GM18951 (cell line): ENCODE measurements at regions not wholly inside any gene's neighbourhood (a gene's known extent, or its start where the extent isn't known, plus 50 kb on each side); places are given as distances from the start of the nearest gene placed in this dataset.

Experiments
- POLR2A ChIP-seq: IDR thresholded peaks from 4 replicates; pipeline ENCODE4 v1.6.1; 2011; ENCODE audit warnings: mild to moderate bottlenecking; ENCODE audit not compliant: insufficient read length, insufficient read depth; ENCODE audit errors: extremely low read depth
- in situ Hi-C: fragments of 300-500 bp; cut with MboI; formaldehyde crosslinking; loops from one replicate; pipeline ENCODE4 v1.12.0; 2022; ENCODE audit warnings: low sequenced_read_pairs, mixed read lengths, inconsistent platforms; ENCODE audit not compliant: unreplicated experiment

- TF ChIP-seq POLR2A, result no peak
- in situ Hi-C loops, result no loop called here
Measured at GRCh38 chr12:46884362-46884761, 58.6 kb upstream of the SLC38A4 start.

DNA sequence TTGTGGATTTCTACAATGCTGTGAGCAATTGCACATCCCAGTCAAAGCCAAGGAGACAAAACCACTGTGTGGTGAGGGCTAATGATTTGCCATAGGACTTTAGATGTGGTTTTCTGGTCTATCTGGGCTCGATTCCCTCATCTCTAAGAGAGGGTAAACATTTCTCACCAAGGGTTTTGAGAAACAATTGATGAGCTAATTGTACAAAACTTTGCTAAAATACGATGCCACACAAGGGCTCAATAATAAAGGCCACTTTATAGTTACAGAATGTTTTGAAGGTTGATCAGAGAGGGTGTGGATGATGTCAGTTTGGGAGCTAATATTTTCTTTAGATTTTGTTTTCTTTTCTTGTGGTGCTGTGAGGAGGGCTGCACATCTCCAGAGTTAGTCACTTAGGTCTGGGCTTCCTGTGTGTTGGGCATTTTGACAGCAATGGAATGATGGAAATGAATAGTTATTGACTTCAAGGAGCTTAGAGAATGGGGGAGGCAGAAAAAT, 60.8 kb upstream of the SLC38A4 start:
- no peak for TF ChIP-seq POLR2A
- in situ Hi-C loops, result no loop called here

GRCh38 chr12:46887870-46888269, 62.1 kb upstream of the SLC38A4 start:
- TF ChIP-seq POLR2A, result no peak
- in situ Hi-C loops, result no loop called here

DNA sequence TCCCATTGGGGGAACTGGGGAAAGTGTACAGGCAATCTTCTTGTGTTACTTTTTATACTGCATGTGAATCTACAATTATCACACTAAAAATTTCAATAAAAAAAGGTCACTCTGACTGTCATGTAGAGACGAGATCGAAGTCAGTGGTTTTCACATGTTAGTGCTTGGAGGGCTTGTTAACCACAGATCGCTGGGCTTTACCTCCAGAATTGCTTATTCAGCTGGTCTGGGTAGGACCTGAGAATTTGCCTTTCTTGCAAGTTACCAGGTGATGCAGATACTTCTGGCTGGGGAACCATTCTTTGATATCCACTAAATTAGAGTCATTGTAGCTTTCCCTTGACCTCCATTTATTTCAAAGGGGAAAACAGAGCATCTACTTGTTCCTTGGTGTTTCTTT, 62.8 kb upstream of the SLC38A4 start:
- no peak for TF ChIP-seq POLR2A
- in situ Hi-C loops, result no loop called here

- in situ Hi-C loops, result no loop called here
- TF ChIP-seq POLR2A, result no peak
Measured at GRCh38 chr12:46891306-46891705, 65.5 kb upstream of the SLC38A4 start.

GRCh38 chr12:46892034-46892705, 66.4 kb upstream of the SLC38A4 start:
- no peak for TF ChIP-seq POLR2A
- in situ Hi-C loops, result no loop called here

- in situ Hi-C loops, result no loop called here
Measured at GRCh38 chr12:46892887-46893286, 67.1 kb upstream of the SLC38A4 start.

GRCh38 chr12:46893434-46893833, 67.6 kb upstream of the SLC38A4 start:
- no peak for TF ChIP-seq POLR2A

More at GRCh38 chr12:46892887-46893286, 67.1 kb upstream of the SLC38A4 start:
- no peak for TF ChIP-seq POLR2A

GRCh38 chr12:46895726-46896125, 69.9 kb upstream of the SLC38A4 start:
- in situ Hi-C loops, result no loop called here
- no peak for TF ChIP-seq POLR2A

More at GRCh38 chr12:46893434-46893833, 67.6 kb upstream of the SLC38A4 start:
- in situ Hi-C loops, result no loop called here

GRCh38 chr12:46896680-46897079, 70.9 kb upstream of the SLC38A4 start:
- in situ Hi-C loops, result no loop called here
- no peak for TF ChIP-seq POLR2A

DNA sequence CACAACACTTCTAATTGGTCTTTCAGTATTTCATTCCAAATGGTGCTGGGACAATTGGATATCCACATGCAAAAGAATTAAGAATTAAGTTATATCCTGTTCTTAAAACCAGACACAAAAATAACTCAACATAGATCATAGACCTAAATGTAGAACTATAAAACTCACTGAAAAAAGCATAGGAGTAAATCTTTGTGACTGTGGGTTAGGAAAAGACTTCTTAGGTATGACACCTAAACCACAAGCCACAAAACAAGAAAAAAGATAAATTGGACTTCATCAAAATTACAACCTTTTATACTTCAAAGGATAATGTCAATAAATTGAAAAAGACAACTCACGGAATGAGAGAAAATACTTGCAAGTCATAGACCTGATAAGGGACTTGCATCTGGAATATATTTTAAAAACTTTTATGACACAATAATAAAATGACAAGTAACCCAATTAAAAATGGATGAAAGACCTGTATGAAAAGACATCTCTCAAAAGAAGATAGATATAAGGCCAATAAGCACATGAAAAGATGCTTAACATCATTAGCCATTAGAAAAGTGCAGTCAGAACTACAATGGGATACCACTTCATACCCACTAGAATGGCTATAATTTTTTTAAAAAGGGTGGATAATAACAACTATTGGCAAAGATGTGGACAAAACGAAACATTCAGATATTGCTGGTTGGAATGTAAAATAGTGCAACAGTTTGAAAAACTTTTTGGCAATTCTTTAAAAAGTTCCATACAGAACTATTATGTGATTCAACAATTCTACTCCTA, 72.5 kb upstream of the SLC38A4 start:
- in situ Hi-C loops, result no loop called here
- no peak for TF ChIP-seq POLR2A

DNA sequence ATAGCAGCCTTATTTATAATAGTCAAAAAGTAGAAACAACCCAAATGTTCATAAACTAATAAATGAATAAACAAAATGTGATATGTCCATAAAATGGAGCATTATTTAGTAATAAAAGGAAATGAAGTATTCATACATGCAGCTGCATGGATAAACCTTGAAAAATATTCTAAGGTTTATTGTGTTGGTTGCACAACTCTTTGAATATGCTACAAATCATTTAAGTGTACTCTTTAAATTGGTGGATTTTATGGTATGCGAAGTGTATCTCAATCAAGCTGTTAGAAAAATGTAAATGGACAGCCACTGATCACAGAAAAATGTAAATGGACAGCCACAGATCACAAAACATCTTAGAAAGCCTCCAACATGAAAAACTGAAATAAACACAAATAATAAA, 73.2 kb upstream of the SLC38A4 start:
- no peak for TF ChIP-seq POLR2A
- in situ Hi-C loops, result no loop called here

DNA sequence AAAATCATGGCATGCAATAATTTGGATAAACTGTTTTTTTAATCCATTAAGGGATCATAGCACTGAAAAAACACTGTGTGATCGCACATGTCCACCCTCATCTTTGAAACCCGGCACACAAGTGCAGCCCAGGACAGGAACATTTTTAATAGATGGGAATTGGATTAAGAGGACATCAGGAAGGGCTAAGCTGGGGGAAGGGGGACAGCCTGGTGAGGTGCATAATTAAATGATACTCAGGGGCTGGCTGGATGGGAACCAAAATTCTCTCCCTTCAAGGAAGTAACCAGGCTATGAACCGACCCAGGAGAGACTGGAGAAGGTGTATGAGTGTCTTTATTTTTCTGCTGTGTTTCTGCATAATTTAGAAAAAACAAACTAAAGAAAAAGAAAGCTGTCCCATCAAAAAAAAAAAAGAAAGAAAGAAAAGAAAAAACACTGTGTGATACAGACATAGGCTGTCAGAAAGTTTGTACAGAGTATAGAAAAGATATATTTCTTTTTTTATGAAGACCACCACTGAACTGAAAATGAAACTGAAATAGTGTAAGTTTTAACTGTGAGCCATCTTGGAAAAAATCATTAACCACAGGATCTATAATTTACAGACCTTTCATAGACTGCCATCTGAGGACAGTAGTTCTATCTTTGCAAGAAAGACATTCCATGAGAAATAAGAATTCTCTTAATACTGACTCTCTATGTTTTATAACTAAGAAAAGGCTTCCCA, 75.1 kb upstream of the SLC38A4 start:
- in situ Hi-C loops, result no loop called here
- TF ChIP-seq POLR2A, result no peak
